IMR-90 (cell line): ENCODE measurements at regions not wholly inside any gene's neighbourhood (a gene's known extent, or its start where the extent isn't known, plus 50 kb on each side); places are given as distances from the start of the nearest gene placed in this dataset.

ENCODE experiments used
- ATAC-seq: fragments of 200-7000 bp; cut with Tn5 transposase; 2 replicates; pipeline ENCODE4 v1.9.1; 2020; ENCODE audit warnings: low read depth, mild to moderate bottlenecking, moderate library complexity
- BruUV-seq: library from RNA; stranded (reverse); fragments of 400-500 nt; replicated peaks from 2 replicates; lab custom pipeline; 2021; lab: Mats Ljungman, UMichigan
- CTCF ChIA-PET: fragments of 300-600 bp; formaldehyde crosslinking; extraction: SDS; loops from one replicate; lab custom pipeline; 2021; ENCODE audit warnings: antibody characterized with exemption; lab: Yijun Ruan, JAX
- POLR2A ChIA-PET: fragments of 300-600 bp; sonication (Branson Sonifier 250); formaldehyde crosslinking; loops from one replicate; lab custom pipeline; 2022; ENCODE audit warnings: antibody characterized with exemption; ENCODE audit not compliant: unreplicated experiment; lab: Charles Lee
- DNase-seq: peaks from one replicate; pipeline ENCODE4 v3.0.0; 2013
- H2AFZ ChIP-seq: replicated peaks from 2 replicates; pipeline ENCODE3; 2013; ENCODE audit warnings: low read length, mild to moderate bottlenecking; ENCODE audit not compliant: poor library complexity
- H2AK5ac ChIP-seq: 2 replicates; pipeline ENCODE4 v1.6.1; 2013; ENCODE audit warnings: low read depth, low read length, inconsistent platforms
- H2AK9ac ChIP-seq: replicated peaks from 2 replicates; pipeline ENCODE3; 2013; ENCODE audit warnings: mild to moderate bottlenecking, low read depth, low read length, moderate library complexity; ENCODE audit not compliant: poor library complexity
- H2BK120ac ChIP-seq: 2 replicates; pipeline ENCODE4 v1.6.1; 2013; ENCODE audit warnings: low read depth, low read length, inconsistent platforms
- H2BK15ac ChIP-seq: 3 replicates; pipeline ENCODE4 v1.6.1; 2013; ENCODE audit warnings: low read depth, low read length, inconsistent platforms
- H2BK20ac ChIP-seq: 2 replicates; pipeline ENCODE4 v1.6.1; 2013; ENCODE audit warnings: low read depth, mild to moderate bottlenecking, inconsistent platforms, low read length, moderate library complexity
- H2BK5ac ChIP-seq: 2 replicates; pipeline ENCODE4 v1.6.1; 2013; ENCODE audit warnings: mild to moderate bottlenecking, low read depth, low read length, inconsistent platforms; ENCODE audit not compliant: poor library complexity, severe bottlenecking
- H3K14ac ChIP-seq: replicated peaks from 2 replicates; pipeline ENCODE4 v1.6.1; 2013; ENCODE audit warnings: low read depth, low read length, inconsistent platforms
- H3K18ac ChIP-seq: 2 replicates; pipeline ENCODE4 v1.6.1; 2013; ENCODE audit warnings: low read depth, low read length, control low read depth
- H3K23ac ChIP-seq: 2 replicates; pipeline ENCODE4 v1.6.1; 2013; ENCODE audit warnings: low read depth, low read length, inconsistent platforms
- H3K27ac ChIP-seq: 2 replicates; pipeline ENCODE4 v1.5.1; 2013; ENCODE audit warnings: mild to moderate bottlenecking, control low read depth, low read length; ENCODE audit not compliant: insufficient read depth
- H3K27me3 ChIP-seq: 2 replicates; pipeline ENCODE4 v1.6.1; 2013; ENCODE audit warnings: low read length; ENCODE audit not compliant: control insufficient read depth, insufficient read depth
- H3K36me3 ChIP-seq: 2 replicates; pipeline ENCODE4 v1.6.1; 2013; ENCODE audit warnings: low read length, mixed read lengths; ENCODE audit not compliant: control insufficient read depth, insufficient read depth
- H3K4ac ChIP-seq: 2 replicates; pipeline ENCODE4 v1.6.1; 2013; ENCODE audit warnings: low read depth, low read length, inconsistent platforms
- H3K4me1 ChIP-seq: 2 replicates; pipeline ENCODE4 v1.6.1; 2013; ENCODE audit warnings: low read length, mixed read lengths; ENCODE audit not compliant: control insufficient read depth, insufficient read depth
- H3K4me2 ChIP-seq: 2 replicates; pipeline ENCODE4 v1.6.1; 2013; ENCODE audit warnings: low read depth, mild to moderate bottlenecking, control low read depth, low read length, moderate library complexity
- H3K4me3 ChIP-seq: 2 replicates; pipeline ENCODE4 v1.5.1; 2013; ENCODE audit warnings: low read depth, mild to moderate bottlenecking, control low read depth, low read length, moderate library complexity; ENCODE audit not compliant: insufficient read depth
- H3K56ac ChIP-seq: 2 replicates; pipeline ENCODE4 v1.6.1; 2013; ENCODE audit warnings: low read length, inconsistent platforms; ENCODE audit not compliant: insufficient read depth; ENCODE audit errors: extremely low read depth
- H3K79me1 ChIP-seq, 2 experiments: 2 replicates each; pipeline ENCODE4 v1.6.1; 2013; ENCODE audit warnings: low read length in 2 of 2, inconsistent platforms in 1 of 2, low read depth in 1 of 2
- H3K9ac ChIP-seq: 2 replicates; pipeline ENCODE4 v1.6.1; 2013; ENCODE audit warnings: low read depth, low read length, control low read depth
- H3K9me1 ChIP-seq: 2 replicates; pipeline ENCODE4 v1.6.1; 2013; ENCODE audit warnings: low read length, inconsistent platforms; ENCODE audit not compliant: insufficient read depth
- H3K9me3 ChIP-seq: 2 replicates; pipeline ENCODE4 v1.6.1; 2013; ENCODE audit warnings: low read length; ENCODE audit not compliant: control insufficient read depth, insufficient read depth
- H4K20me1 ChIP-seq: 2 replicates; pipeline ENCODE4 v1.6.1; 2013; ENCODE audit warnings: low read length, inconsistent platforms; ENCODE audit not compliant: insufficient read depth
- H4K5ac ChIP-seq: 2 replicates; pipeline ENCODE4 v1.6.1; 2013; ENCODE audit warnings: mild to moderate bottlenecking, low read depth, low read length, control low read depth
- H4K8ac ChIP-seq, 2 experiments: 2 replicates each; pipeline ENCODE4 v1.6.1; 2013; ENCODE audit warnings: low read depth in 2 of 2, low read length in 2 of 2, control low read depth in 1 of 2, inconsistent platforms in 1 of 2
- H4K91ac ChIP-seq: 2 replicates; pipeline ENCODE4 v1.6.1; 2013; ENCODE audit warnings: low read depth, low read length, inconsistent platforms; ENCODE audit not compliant: insufficient read depth
- BHLHE40 ChIP-seq: fragments of 150-350 bp; IDR thresholded peaks from 2 replicates; pipeline ENCODE4 v1.6.1; 2016; ENCODE audit warnings: mild to moderate bottlenecking, low read depth, low read length
- CEBPB ChIP-seq: IDR thresholded peaks from 2 replicates; pipeline ENCODE4 v1.6.1; 2012; ENCODE audit warnings: low read depth, low read length, improper control_type of control experiment
- CHD1 ChIP-seq: IDR thresholded peaks from 2 replicates; pipeline ENCODE4 v1.6.1; 2012; ENCODE audit warnings: low read depth, low read length, improper control_type of control experiment
- CTCF ChIP-seq: conservative IDR thresholded peaks from 2 replicates; pipeline ENCODE4 v1.5.1; 2012; ENCODE audit warnings: mild to moderate bottlenecking, low read depth, low read length, improper control_type of control experiment
- ELK1 ChIP-seq: fragments of 150-350 bp; IDR thresholded peaks from 2 replicates; pipeline ENCODE4 v1.6.1; 2016; ENCODE audit warnings: low read depth, mild to moderate bottlenecking, low read length, moderate library complexity, borderline replicate concordance
- FOS ChIP-seq: fragments of 150-350 bp; IDR thresholded peaks from 2 replicates; pipeline ENCODE4 v1.6.1; 2016; ENCODE audit warnings: low read depth, low read length
- MAFK ChIP-seq: IDR thresholded peaks from 2 replicates; pipeline ENCODE4 v1.6.1; 2012; ENCODE audit warnings: low read depth, low read length, improper control_type of control experiment
- MAZ ChIP-seq: IDR thresholded peaks from 2 replicates; pipeline ENCODE4 v1.6.1; 2012; ENCODE audit warnings: low read depth, mild to moderate bottlenecking, low read length, improper control_type of control experiment, moderate library complexity, borderline replicate concordance
- MXI1 ChIP-seq: IDR thresholded peaks from 2 replicates; pipeline ENCODE4 v1.6.1; 2012; ENCODE audit warnings: low read depth, mild to moderate bottlenecking, low read length, moderate library complexity, borderline replicate concordance
- NFE2L2 ChIP-seq: fragments of 150-350 bp; IDR thresholded peaks from 2 replicates; pipeline ENCODE4 v1.6.1; 2016; ENCODE audit warnings: low read depth, mild to moderate bottlenecking, low read length
- POLR2A ChIP-seq: IDR thresholded peaks from 2 replicates; pipeline ENCODE4 v1.6.1; 2012; ENCODE audit warnings: mild to moderate bottlenecking, low read depth, low read length
- RAD21 ChIP-seq: IDR thresholded peaks from 2 replicates; pipeline ENCODE4 v1.6.1; 2012; ENCODE audit warnings: low read length, improper control_type of control experiment
- RCOR1 ChIP-seq: IDR thresholded peaks from 2 replicates; pipeline ENCODE4 v1.6.1; 2012; ENCODE audit warnings: mild to moderate bottlenecking, low read length, improper control_type of control experiment; ENCODE audit not compliant: insufficient replicate concordance
- RFX5 ChIP-seq: IDR thresholded peaks from 2 replicates; pipeline ENCODE4 v1.8.0; 2012; ENCODE audit warnings: low read depth, mild to moderate bottlenecking, low read length, moderate library complexity
- SMC3 ChIP-seq: fragments of 150-350 bp; IDR thresholded peaks from 2 replicates; pipeline ENCODE4 v1.6.1; 2016; ENCODE audit warnings: low read depth, mild to moderate bottlenecking, antibody characterized with exemption, low read length, moderate library complexity
- WGBS, 2 experiments: methylation state at CpG; one replicate each; pipeline versions ENCODE4 v1.1.5 to v1.1.7; 2013; ENCODE audit warnings: missing lambda C conversion rate in 2 of 2; ENCODE audit not compliant: insufficient read length in 1 of 2; ENCODE audit errors: extremely low coverage in 2 of 2; 5-methylcytosine and 5-hydroxymethylcytosine counted together
- dilution Hi-C: fragments of 300-500 bp; cut with HindIII; formaldehyde crosslinking; loops from one replicate; pipeline ENCODE4 v1.14.3; 2018; ENCODE audit warnings: low sequenced_read_pairs; ENCODE audit not compliant: unreplicated experiment
- in situ Hi-C: fragments of 300-500 bp; cut with MboI; formaldehyde crosslinking; loops from 3 replicates; pipeline ENCODE4 v1.14.3; 2019; ENCODE audit warnings: low sequenced_read_pairs, inconsistent platforms, mixed read lengths
- intact Hi-C: fragments of 100-400 bp; cut with micrococcal nuclease; formaldehyde crosslinking; loops from 2 replicates; pipeline ENCODE4 v1.10.0; 2022
- TF ChIP-seq, protein P1 (sequence below): fragments of 150-350 bp; IDR thresholded peaks from 2 replicates; pipeline ENCODE4 v1.6.1; 2017; ENCODE audit warnings: mild to moderate bottlenecking, antibody characterized with exemption, low read length, low read depth

- Histone ChIP-seq H3K9me3 (peaks cover 22% of the 10 kb centered on the region), H3K9ac (no peak overlapping the region), H3K9me1 (no peaks in the 10 kb centered on the region), H2BK120ac (no peak overlapping the region), H3K4me1 (no peaks in the 10 kb centered on the region), H3K23ac (no peak overlapping the region), H2AFZ (no peak overlapping the region), H3K36me3 (no peaks in the 10 kb centered on the region), H2AK9ac (no peak overlapping the region), H3K27ac (no peak overlapping the region), H3K27me3 (no peaks in the 10 kb centered on the region), H3K14ac (no peak overlapping the region), H4K20me1 (no peaks in the 10 kb centered on the region), H3K18ac (no peak overlapping the region), H4K5ac (no peak overlapping the region), H3K4me3 (no peak overlapping the region), H3K79me1 (no peaks in the 10 kb centered on the region), H4K8ac (no peak overlapping the region), H2BK20ac (no peak overlapping the region), H2AK5ac (no peak overlapping the region), H3K4me2 (no peak overlapping the region), H4K91ac (no peak overlapping the region), H3K56ac (no peak overlapping the region), H3K4ac (no peak overlapping the region), H2BK15ac (no peak overlapping the region), H2BK5ac (no peak overlapping the region)
- BruUV-seq = no TSS peak
- in situ Hi-C loops = no loop called here
- dilution Hi-C loops = no loop called here
- no peak for DNase-seq
- CTCF ChIA-PET = no interaction called here
- POLR2A ChIA-PET = no interaction called here
- TF ChIP-seq FOS (no peak), NFE2L2 (no peak), RCOR1 (no peak), RAD21 (no peak), POLR2A (no peak), RFX5 (no peak), CEBPB (no peak), MXI1 (no peak), MAZ (no peak), CHD1 (no peak), MAFK (no peak), ELK1 (no peak), BHLHE40 (no peak), CTCF (no peak), SMC3 (no peak)
- TF ChIP-seq, protein P1, sequence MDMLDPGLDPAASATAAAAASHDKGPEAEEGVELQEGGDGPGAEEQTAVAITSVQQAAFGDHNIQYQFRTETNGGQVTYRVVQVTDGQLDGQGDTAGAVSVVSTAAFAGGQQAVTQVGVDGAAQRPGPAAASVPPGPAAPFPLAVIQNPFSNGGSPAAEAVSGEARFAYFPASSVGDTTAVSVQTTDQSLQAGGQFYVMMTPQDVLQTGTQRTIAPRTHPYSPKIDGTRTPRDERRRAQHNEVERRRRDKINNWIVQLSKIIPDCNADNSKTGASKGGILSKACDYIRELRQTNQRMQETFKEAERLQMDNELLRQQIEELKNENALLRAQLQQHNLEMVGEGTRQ = no peak
- no peak for ATAC-seq
- no CpG with 5 or more reads among the region's 8 CpGs for WGBS, 2 experiments
- intact Hi-C loops = no loop called here
Observed at GRCh38 chr16:9599415-9600120, 508.1 kb downstream of the HAPSTR1 start.
